ENCODE measurements at regions not wholly inside any gene's neighbourhood (a gene's known extent, or its start where the extent isn't known, plus 50 kb on each side); places are given as distances from the start of the nearest gene placed in this dataset.

DNA sequence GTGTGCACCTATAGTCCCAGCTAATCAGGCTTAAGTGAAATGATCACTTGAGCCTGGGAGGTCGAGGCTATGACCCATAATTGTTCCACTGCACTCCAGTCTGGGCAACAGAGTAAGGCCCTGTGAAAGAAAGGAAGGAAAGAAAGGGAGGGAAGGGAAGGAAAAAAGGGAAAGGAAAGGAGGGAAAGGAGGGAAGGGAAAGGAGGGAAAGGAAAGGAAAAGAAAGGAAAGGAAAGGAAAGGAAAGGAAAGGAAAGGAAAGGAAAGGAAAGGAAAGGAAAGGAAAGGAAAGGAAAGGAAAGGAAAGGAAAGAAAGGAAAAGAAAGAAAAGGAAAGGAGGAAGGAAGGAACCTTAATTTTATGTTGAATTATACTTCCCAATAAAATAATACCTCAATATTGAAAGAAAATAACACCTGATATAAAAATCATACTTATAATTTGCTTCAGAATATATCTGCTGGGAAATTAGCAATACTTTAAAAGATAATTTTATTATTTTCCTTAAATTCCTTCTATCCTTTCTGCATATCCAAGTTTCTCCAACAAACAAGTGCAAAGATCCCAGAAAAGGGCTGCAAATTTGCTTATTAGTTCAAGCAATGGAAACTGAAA, 177.3 kb downstream of the KLF12 start:
- Histone ChIP-seq H3K9me3 (ENCODE audit: control insufficient read depth, low read depth, low read length) (no peaks in the 10 kb centered on the region), H3K4me1 (ENCODE audit: control insufficient read depth, insufficient read depth, low read length) (no peaks in the 10 kb centered on the region), H3K27ac (ENCODE audit: low read length) (no peak overlapping the region), H3K27me3 (ENCODE audit: control insufficient read depth, insufficient read depth, low read length) (no peaks in the 10 kb centered on the region), H3K36me3 (ENCODE audit: control insufficient read depth, insufficient read depth, low read length) (no peaks in the 10 kb centered on the region), H3K4me3 (ENCODE audit: low read length) (no peak overlapping the region)
- no peak for DNase-seq
- 90% methylated on average over 1 of the region's 1 CpG for WGBS (ENCODE audit: insufficient coverage, low lambda C conversion rate)

DNA sequence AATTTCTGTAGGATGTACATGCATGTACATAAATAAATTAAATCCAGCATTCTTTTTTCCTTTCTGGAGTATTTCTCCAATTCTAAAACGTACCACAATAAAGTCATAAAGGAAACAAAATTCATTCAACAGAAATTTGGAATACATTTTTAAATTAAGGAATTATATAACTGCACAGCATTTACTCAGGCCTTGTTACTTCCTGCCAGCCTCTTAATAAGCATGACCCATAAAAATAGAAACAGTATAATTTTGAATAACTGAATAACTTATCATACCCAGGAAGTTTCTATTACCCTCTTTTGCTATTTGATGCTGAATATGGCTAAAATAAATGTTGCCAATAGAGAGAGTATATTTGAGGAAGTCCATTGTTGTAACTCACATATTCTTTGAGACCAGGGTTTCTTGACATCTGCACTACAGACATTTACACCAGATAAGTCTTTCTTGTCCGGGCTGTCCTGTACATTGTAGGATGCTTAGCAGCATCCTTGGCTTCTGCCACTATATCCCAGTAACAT, 178.2 kb downstream of the KLF12 start:
- DNase-seq, result no peak
- Histone ChIP-seq H3K4me1 (ENCODE audit: control insufficient read depth, insufficient read depth, low read length) (no peaks in the 10 kb centered on the region), H3K4me3 (ENCODE audit: low read length) (no peak overlapping the region), H3K27me3 (ENCODE audit: control insufficient read depth, insufficient read depth, low read length) (no peaks in the 10 kb centered on the region), H3K27ac (ENCODE audit: low read length) (no peak overlapping the region), H3K9me3 (ENCODE audit: control insufficient read depth, low read depth, low read length) (no peaks in the 10 kb centered on the region), H3K36me3 (ENCODE audit: control insufficient read depth, insufficient read depth, low read length) (no peaks in the 10 kb centered on the region)
- 92% methylated on average over 2 of the region's 2 CpGs for WGBS (ENCODE audit: insufficient coverage, low lambda C conversion rate)

DNA sequence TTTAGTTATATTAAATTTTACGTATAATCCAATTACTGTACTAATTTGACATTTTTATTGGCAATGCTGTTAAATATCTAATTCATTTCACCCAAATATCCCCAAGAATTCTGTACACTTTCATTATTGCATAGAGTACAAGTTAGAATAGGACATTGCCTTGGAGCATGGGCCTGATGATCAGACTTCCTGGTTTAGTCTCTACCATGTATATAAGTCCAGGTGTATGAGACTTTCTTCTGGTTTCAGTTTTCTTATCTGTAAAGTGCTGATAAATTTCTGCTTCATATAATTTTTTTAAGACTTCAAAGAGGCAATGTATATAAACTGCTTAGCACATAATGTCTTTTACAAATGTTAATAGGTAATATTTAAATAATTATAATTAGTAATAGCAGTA, 179.4 kb downstream of the KLF12 start:
- WGBS (ENCODE audit: insufficient coverage, low lambda C conversion rate), result 100% methylated on average over 1 of the region's 1 CpG
- peak; percentile 4 to 46 for DNase-seq
- Histone ChIP-seq H3K4me3 (ENCODE audit: low read length) (no peak overlapping the region), H3K9me3 (ENCODE audit: control insufficient read depth, low read depth, low read length) (no peaks in the 10 kb centered on the region), H3K27ac (ENCODE audit: low read length) (no peak overlapping the region), H3K27me3 (ENCODE audit: control insufficient read depth, insufficient read depth, low read length) (no peaks in the 10 kb centered on the region), H3K36me3 (ENCODE audit: control insufficient read depth, insufficient read depth, low read length) (no peaks in the 10 kb centered on the region), H3K4me1 (ENCODE audit: control insufficient read depth, insufficient read depth, low read length) (no peaks in the 10 kb centered on the region)

DNA sequence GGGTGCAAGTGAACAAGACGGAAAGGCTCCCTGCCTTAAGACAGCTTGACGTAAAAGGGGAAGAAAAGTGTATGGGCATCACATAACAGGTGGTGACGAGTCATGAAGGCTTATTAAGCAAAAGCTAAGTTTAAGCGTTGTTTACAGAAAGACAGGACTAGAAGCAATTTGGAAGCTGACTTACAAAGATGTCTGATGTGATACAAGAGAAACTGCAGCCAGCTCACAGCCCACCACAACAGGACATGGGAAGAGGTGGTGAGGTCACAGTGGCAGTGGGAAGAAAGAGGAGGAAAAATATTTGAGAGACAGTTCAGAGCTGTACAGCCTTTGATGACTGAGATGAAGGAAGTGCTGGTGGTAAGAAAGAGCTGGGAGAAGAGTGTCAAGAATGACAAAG, 181.6 kb downstream of the KLF12 start:
- no peaks in the 10 kb centered on the region for H3K9me3 ChIP-seq (ENCODE audit: control insufficient read depth, low read depth, low read length)
- H3K4me3 ChIP-seq (ENCODE audit: low read length), result no peak overlapping the region
- no peak for DNase-seq
- H3K4me1 ChIP-seq (ENCODE audit: control insufficient read depth, insufficient read depth, low read length), result no peaks in the 10 kb centered on the region
- no peaks in the 10 kb centered on the region for H3K27me3 ChIP-seq (ENCODE audit: control insufficient read depth, insufficient read depth, low read length)
- WGBS (ENCODE audit: insufficient coverage, low lambda C conversion rate), result no CpG with 5 or more reads among the region's 4 CpGs
- no peak overlapping the region for H3K27ac ChIP-seq (ENCODE audit: low read length)
- H3K36me3 ChIP-seq (ENCODE audit: control insufficient read depth, insufficient read depth, low read length), result no peaks in the 10 kb centered on the region

DNA sequence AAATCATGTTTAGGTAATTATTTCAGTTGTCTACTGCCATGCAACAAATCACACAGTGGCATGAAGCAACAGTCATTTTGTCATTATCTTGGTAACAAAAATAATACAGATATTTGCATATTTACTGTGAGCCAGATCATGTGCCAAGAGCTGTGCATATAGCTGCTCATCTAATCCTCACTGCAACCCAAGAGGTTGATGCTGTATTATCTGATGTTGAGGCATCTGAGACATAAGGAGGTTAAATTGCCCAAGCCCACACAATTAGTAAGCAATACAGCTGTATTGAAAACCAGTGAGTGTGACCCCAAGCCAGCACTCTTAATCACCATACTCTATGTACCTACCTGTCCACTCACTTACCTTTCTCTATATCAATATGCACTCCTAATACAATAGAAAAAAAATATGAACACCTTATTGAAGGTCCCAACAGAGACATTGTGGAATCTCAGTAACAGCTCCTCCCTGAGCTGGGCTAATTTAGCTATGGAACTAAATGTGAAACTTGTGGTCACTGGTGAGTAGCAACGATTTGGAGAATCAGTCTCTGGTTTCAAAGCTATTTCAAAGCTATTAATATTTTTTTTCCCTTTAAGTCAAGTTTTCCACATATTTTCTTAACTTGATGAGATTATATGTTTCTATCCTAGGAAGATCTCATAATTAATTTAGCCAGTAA, 185.2 kb downstream of the KLF12 start:
- WGBS (ENCODE audit: insufficient coverage, low lambda C conversion rate), result no CpG with 5 or more reads among the region's 1 CpG
- no peak overlapping the region for H3K27ac ChIP-seq (ENCODE audit: low read length)
- no peaks in the 10 kb centered on the region for H3K27me3 ChIP-seq (ENCODE audit: control insufficient read depth, insufficient read depth, low read length)
- no peaks in the 10 kb centered on the region for H3K4me1 ChIP-seq (ENCODE audit: control insufficient read depth, insufficient read depth, low read length)
- no peak overlapping the region for H3K4me3 ChIP-seq (ENCODE audit: low read length)
- no peaks in the 10 kb centered on the region for H3K36me3 ChIP-seq (ENCODE audit: control insufficient read depth, insufficient read depth, low read length)
- H3K9me3 ChIP-seq (ENCODE audit: control insufficient read depth, low read depth, low read length), result no peaks in the 10 kb centered on the region
- no peak for DNase-seq

DNA sequence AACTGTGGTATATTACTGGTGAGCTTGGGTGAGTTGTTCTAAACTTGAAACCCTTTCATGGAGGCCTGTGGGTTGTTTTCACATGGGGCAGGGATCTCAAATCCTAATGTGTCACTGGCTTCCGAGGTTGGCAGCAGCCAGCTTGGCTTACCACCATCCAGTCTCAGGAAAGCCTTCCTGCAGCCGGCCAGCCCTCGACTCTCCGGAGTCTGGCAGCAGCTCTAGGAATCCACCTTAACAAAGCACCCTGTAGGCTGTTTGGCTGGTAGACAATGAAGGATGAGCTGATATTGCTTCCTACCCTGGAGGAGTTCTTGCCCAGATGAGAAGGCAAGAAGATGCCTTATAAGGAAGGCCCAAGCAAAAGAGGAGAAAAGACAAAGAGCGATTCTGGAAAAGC, 188.3 kb downstream of the KLF12 start:
- Histone ChIP-seq H3K36me3 (ENCODE audit: control insufficient read depth, insufficient read depth, low read length) (no peaks in the 10 kb centered on the region), H3K9me3 (ENCODE audit: control insufficient read depth, low read depth, low read length) (no peaks in the 10 kb centered on the region), H3K27me3 (ENCODE audit: control insufficient read depth, insufficient read depth, low read length) (no peaks in the 10 kb centered on the region), H3K4me1 (ENCODE audit: control insufficient read depth, insufficient read depth, low read length) (no peaks in the 10 kb centered on the region), H3K27ac (ENCODE audit: low read length) (no peak overlapping the region), H3K4me3 (ENCODE audit: low read length) (no peak overlapping the region)
- WGBS (ENCODE audit: insufficient coverage, low lambda C conversion rate), result no CpG with 5 or more reads among the region's 5 CpGs
- no peak for DNase-seq

DNA sequence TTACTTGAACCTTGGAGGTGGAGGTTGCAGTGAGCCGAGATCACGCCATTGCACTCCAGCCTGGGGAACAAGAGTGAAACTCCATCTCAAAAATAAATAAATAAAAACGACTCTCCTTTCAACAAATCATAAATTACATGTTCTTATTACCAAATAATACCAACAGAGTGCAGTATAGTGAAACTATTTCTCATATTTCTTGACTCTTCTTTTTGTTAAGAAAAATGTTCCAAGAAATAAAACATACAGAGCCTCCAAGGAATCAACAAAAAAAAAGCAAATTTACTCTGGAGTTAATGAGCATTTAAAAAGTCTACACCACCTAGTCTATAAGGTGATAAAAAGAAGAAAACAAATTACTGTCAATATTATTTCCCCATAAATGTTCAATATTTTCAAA, 188.8 kb downstream of the KLF12 start:
- Histone ChIP-seq H3K27me3 (ENCODE audit: control insufficient read depth, insufficient read depth, low read length) (no peaks in the 10 kb centered on the region), H3K9me3 (ENCODE audit: control insufficient read depth, low read depth, low read length) (no peaks in the 10 kb centered on the region), H3K36me3 (ENCODE audit: control insufficient read depth, insufficient read depth, low read length) (no peaks in the 10 kb centered on the region), H3K4me1 (ENCODE audit: control insufficient read depth, insufficient read depth, low read length) (no peaks in the 10 kb centered on the region), H3K27ac (ENCODE audit: low read length) (no peak overlapping the region), H3K4me3 (ENCODE audit: low read length) (no peak overlapping the region)
- no CpG with 5 or more reads among the region's 3 CpGs for WGBS (ENCODE audit: insufficient coverage, low lambda C conversion rate)
- DNase-seq, result no peak

DNA sequence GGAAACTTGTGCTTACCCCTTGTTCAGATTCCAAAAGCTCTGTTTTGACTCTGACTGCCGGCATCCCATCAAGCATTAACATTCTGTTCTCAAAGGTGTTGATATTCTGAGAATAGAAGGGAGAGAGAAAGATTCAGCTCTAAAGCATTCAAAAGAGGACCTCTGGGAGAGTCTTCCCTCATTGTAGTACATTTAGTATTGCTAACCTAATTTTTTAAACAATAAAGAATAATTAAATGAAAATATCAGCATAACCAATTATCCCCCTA, 190.3 kb downstream of the KLF12 start:
- Histone ChIP-seq H3K4me1 (ENCODE audit: control insufficient read depth, insufficient read depth, low read length) (no peaks in the 10 kb centered on the region), H3K27me3 (ENCODE audit: control insufficient read depth, insufficient read depth, low read length) (no peaks in the 10 kb centered on the region), H3K27ac (ENCODE audit: low read length) (no peak overlapping the region), H3K4me3 (ENCODE audit: low read length) (no peak overlapping the region), H3K36me3 (ENCODE audit: control insufficient read depth, insufficient read depth, low read length) (no peaks in the 10 kb centered on the region), H3K9me3 (ENCODE audit: control insufficient read depth, low read depth, low read length) (no peaks in the 10 kb centered on the region)
- WGBS (ENCODE audit: insufficient coverage, low lambda C conversion rate), result no CpG with 5 or more reads among the region's 1 CpG
- no peak for DNase-seq

DNA sequence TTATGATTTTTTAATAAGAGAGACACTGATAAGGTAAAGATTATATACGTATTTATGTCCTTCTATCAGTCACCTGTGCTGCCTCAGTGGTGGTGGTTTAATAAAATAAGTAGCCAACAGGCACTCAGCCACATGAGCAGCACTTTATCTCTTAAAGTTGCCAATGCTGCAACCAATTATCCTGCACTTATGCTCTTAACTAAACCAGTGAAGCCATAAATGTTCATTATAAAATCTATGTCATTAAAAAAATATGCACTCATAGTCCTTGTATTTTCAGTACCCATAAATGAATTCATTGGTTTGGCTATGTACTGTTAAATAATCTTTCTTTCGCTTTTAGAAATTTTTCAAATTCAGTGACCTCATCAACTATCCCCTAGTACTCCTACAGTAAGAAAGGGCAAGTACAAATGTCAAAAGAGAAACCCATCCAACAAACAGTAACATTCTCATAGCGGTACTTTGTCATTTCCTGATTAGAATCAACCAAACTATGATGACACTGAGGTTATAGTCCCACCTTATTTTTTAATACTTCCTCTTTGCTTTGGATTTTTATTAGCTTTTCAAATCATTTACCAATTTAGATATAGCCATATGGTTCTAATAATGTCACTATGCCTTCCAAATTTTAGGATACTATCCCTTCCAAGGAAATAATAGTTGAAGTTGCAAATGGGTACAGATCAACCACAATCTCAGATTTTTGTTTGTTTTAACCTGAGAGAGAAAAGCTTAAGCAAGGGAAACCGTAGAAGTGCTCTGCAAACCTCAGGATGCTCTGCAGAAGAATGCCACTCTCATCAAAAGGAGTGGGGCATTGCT, 190.9 kb downstream of the KLF12 start:
- H3K27me3 ChIP-seq (ENCODE audit: control insufficient read depth, insufficient read depth, low read length), result no peaks in the 10 kb centered on the region
- H3K36me3 ChIP-seq (ENCODE audit: control insufficient read depth, insufficient read depth, low read length), result no peaks in the 10 kb centered on the region
- no peak for DNase-seq
- no peak overlapping the region for H3K27ac ChIP-seq (ENCODE audit: low read length)
- H3K4me1 ChIP-seq (ENCODE audit: control insufficient read depth, insufficient read depth, low read length), result no peaks in the 10 kb centered on the region
- H3K9me3 ChIP-seq (ENCODE audit: control insufficient read depth, low read depth, low read length), result no peaks in the 10 kb centered on the region
- 93% methylated on average over 3 of the region's 4 CpGs for WGBS (ENCODE audit: insufficient coverage, low lambda C conversion rate)
- no peak overlapping the region for H3K4me3 ChIP-seq (ENCODE audit: low read length)

DNA sequence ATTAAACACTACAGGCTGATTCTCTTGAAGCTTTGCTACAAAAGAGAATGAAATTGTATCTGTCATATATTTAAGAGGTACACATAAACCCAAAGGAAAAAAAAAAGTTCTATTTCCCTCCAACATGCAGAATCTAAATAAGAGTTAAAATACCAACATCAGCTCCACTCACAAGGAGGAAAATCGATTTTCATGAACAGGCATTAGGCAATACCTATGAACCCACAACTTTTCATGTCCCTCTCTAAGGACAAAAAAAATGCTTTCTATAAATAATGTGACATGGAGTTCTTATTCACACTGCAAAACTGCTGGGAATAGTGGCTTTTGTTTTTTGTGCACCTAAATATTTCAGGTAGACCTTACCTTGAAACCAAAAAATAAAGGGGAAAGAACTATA, 192.5 kb downstream of the KLF12 start:
- H3K9me3 ChIP-seq (ENCODE audit: control insufficient read depth, low read depth, low read length), result no peaks in the 10 kb centered on the region
- no peaks in the 10 kb centered on the region for H3K4me1 ChIP-seq (ENCODE audit: control insufficient read depth, insufficient read depth, low read length)
- no peaks in the 10 kb centered on the region for H3K27me3 ChIP-seq (ENCODE audit: control insufficient read depth, insufficient read depth, low read length)
- H3K4me3 ChIP-seq (ENCODE audit: low read length), result no peak overlapping the region
- no peak for DNase-seq
- no peak overlapping the region for H3K27ac ChIP-seq (ENCODE audit: low read length)
- WGBS (ENCODE audit: insufficient coverage, low lambda C conversion rate), result 100% methylated on average over 1 of the region's 1 CpG
- no peaks in the 10 kb centered on the region for H3K36me3 ChIP-seq (ENCODE audit: control insufficient read depth, insufficient read depth, low read length)
